Activated T-helper 17 cell treated with anti-CD3 and anti-CD28 coated beads, Interleukin-2, amount 50 U/mL, for 72 hours (primary cell): ENCODE measurements at regions not wholly inside any gene's neighbourhood (a gene's known extent, or its start where the extent isn't known, plus 50 kb on each side); places are given as distances from the start of the nearest gene placed in this dataset.
"Not testable (repeated sequence)": the region's sequence is repeated elsewhere in the genome, so short reads cannot be mapped to it uniquely, and the experiment has no call there.

ENCODE experiments used
- ATAC-seq: fragments of 150-1000 bp; cut with Tn5 transposase; replicated peaks from 2 replicates; pipeline ENCODE4 v1.10.0; 2021; ENCODE audit warnings: mild to moderate bottlenecking, moderate library complexity
- H3K27ac Mint-ChIP-seq: one replicate; pipeline ENCODE4 v1.8.0; 2022; ENCODE audit warnings: mixed read lengths
- H3K27me3 Mint-ChIP-seq: one replicate; pipeline ENCODE4 v1.8.0; 2022; ENCODE audit warnings: mixed read lengths
- H3K36me3 Mint-ChIP-seq: one replicate; pipeline ENCODE4 v1.8.0; 2022; ENCODE audit warnings: low read depth, mild to moderate bottlenecking, mixed read lengths
- H3K4me1 Mint-ChIP-seq: one replicate; pipeline ENCODE4 v1.8.0; 2022; ENCODE audit warnings: mixed read lengths
- H3K4me3 Mint-ChIP-seq: one replicate; pipeline ENCODE4 v1.8.0; 2022; ENCODE audit warnings: mild to moderate bottlenecking, mixed read lengths
- H3K9me3 Mint-ChIP-seq: one replicate; pipeline ENCODE4 v1.8.0; 2022; ENCODE audit warnings: mixed read lengths

- H3K4me1 Mint-ChIP-seq: no peaks in the 10 kb centered on the region
- no peak for ATAC-seq
- H3K36me3 Mint-ChIP-seq: no peaks in the 10 kb centered on the region
- H3K4me3 Mint-ChIP-seq: no peak overlapping the region
- H3K27me3 Mint-ChIP-seq: no peaks in the 10 kb centered on the region
- H3K9me3 Mint-ChIP-seq: no peaks in the 10 kb centered on the region
- H3K27ac Mint-ChIP-seq: no peak overlapping the region
Observed at GRCh38 chr13:74561155-74561554, 427.0 kb upstream of the KLF12 start.

- no peak for ATAC-seq
- Mint-ChIP-seq H3K4me1 (no peaks in the 10 kb centered on the region), H3K4me3 (no peak overlapping the region), H3K36me3 (no peaks in the 10 kb centered on the region), H3K27me3 (no peaks in the 10 kb centered on the region), H3K9me3 (no peaks in the 10 kb centered on the region), H3K27ac (no peak overlapping the region)
Observed at GRCh38 chr13:74560325-74560724, 426.1 kb upstream of the KLF12 start.

GRCh38 chr13:74557870-74558269 is 423.7 kb upstream of the KLF12 start:
- H3K4me3 Mint-ChIP-seq: no peak overlapping the region
- H3K27ac Mint-ChIP-seq: no peak overlapping the region
- H3K36me3 Mint-ChIP-seq: no peaks in the 10 kb centered on the region
- H3K27me3 Mint-ChIP-seq: no peaks in the 10 kb centered on the region
- H3K4me1 Mint-ChIP-seq: no peaks in the 10 kb centered on the region
- no peaks in the 10 kb centered on the region for H3K9me3 Mint-ChIP-seq
- no peak for ATAC-seq

GRCh38 chr13:74555651-74556420 is 421.6 kb upstream of the KLF12 start:
- H3K9me3 Mint-ChIP-seq: no peaks in the 10 kb centered on the region
- ATAC-seq: no peak
- H3K4me3 Mint-ChIP-seq: no peak overlapping the region
- no peak overlapping the region for H3K27ac Mint-ChIP-seq
- no peaks in the 10 kb centered on the region for H3K36me3 Mint-ChIP-seq
- H3K27me3 Mint-ChIP-seq: no peaks in the 10 kb centered on the region
- no peaks in the 10 kb centered on the region for H3K4me1 Mint-ChIP-seq

- Mint-ChIP-seq H3K27ac (no peak overlapping the region), H3K9me3 (no peaks in the 10 kb centered on the region), H3K4me3 (no peak overlapping the region), H3K36me3 (no peaks in the 10 kb centered on the region), H3K4me1 (peaks cover under 1% of the 10 kb centered on the region), H3K27me3 (no peaks in the 10 kb centered on the region)
- no peak for ATAC-seq
Observed at GRCh38 chr13:74555276-74555625, 421.0 kb upstream of the KLF12 start.

- H3K27ac Mint-ChIP-seq: no peak overlapping the region
- H3K4me3 Mint-ChIP-seq: no peak overlapping the region
- H3K36me3 Mint-ChIP-seq: no peaks in the 10 kb centered on the region
- no peaks in the 10 kb centered on the region for H3K9me3 Mint-ChIP-seq
- H3K27me3 Mint-ChIP-seq: no peaks in the 10 kb centered on the region
- peaks cover 6% of the 10 kb centered on the region for H3K4me1 Mint-ChIP-seq
- no peak for ATAC-seq
Observed at GRCh38 chr13:74554569-74555275, 420.5 kb upstream of the KLF12 start.

- no peak overlapping the region for H3K4me3 Mint-ChIP-seq
- peak; percentile 83 for ATAC-seq
- H3K27me3 Mint-ChIP-seq: no peaks in the 10 kb centered on the region
- no peaks in the 10 kb centered on the region for H3K9me3 Mint-ChIP-seq
- H3K36me3 Mint-ChIP-seq: no peaks in the 10 kb centered on the region
- H3K27ac Mint-ChIP-seq: no peak overlapping the region
- H3K4me1 Mint-ChIP-seq: peaks cover 6% of the 10 kb centered on the region
Observed at GRCh38 chr13:74550039-74550438, 415.8 kb upstream of the KLF12 start.

- ATAC-seq, H3K9me3 Mint-ChIP-seq, H3K4me3 Mint-ChIP-seq, H3K36me3 Mint-ChIP-seq, H3K27me3 Mint-ChIP-seq, H3K4me1 Mint-ChIP-seq, H3K27ac Mint-ChIP-seq: not testable (repeated sequence)
Observed at GRCh38 chr13:74536649-74537048, 402.4 kb upstream of the KLF12 start.

- no peak overlapping the region for H3K4me3 Mint-ChIP-seq
- no peaks in the 10 kb centered on the region for H3K4me1 Mint-ChIP-seq
- ATAC-seq: no peak
- H3K27me3 Mint-ChIP-seq: peaks cover 1% of the 10 kb centered on the region
- no peak overlapping the region for H3K27ac Mint-ChIP-seq
- no peaks in the 10 kb centered on the region for H3K9me3 Mint-ChIP-seq
- H3K36me3 Mint-ChIP-seq: no peaks in the 10 kb centered on the region
Observed at GRCh38 chr13:74533226-74533625, 399.0 kb upstream of the KLF12 start.

- no peaks in the 10 kb centered on the region for H3K9me3 Mint-ChIP-seq
- H3K27ac Mint-ChIP-seq: no peak overlapping the region
- peaks cover 9% of the 10 kb centered on the region for H3K27me3 Mint-ChIP-seq
- no peaks in the 10 kb centered on the region for H3K4me1 Mint-ChIP-seq
- no peaks in the 10 kb centered on the region for H3K36me3 Mint-ChIP-seq
- ATAC-seq: no peak
- H3K4me3 Mint-ChIP-seq: no peak overlapping the region
Observed at GRCh38 chr13:74530011-74530410, 395.8 kb upstream of the KLF12 start.

- no peak for ATAC-seq
- H3K27ac Mint-ChIP-seq: no peak overlapping the region
- no peaks in the 10 kb centered on the region for H3K4me1 Mint-ChIP-seq
- no peaks in the 10 kb centered on the region for H3K36me3 Mint-ChIP-seq
- no peaks in the 10 kb centered on the region for H3K9me3 Mint-ChIP-seq
- H3K27me3 Mint-ChIP-seq: peaks cover 9% of the 10 kb centered on the region
- H3K4me3 Mint-ChIP-seq: no peak overlapping the region
Observed at GRCh38 chr13:74528734-74529513, 394.7 kb upstream of the KLF12 start.

GRCh38 chr13:74523057-74523456 is 388.9 kb upstream of the KLF12 start:
- Mint-ChIP-seq H3K27me3 (peaks cover 6% of the 10 kb centered on the region), H3K4me1 (no peaks in the 10 kb centered on the region)

GRCh38 chr13:74511523-74511922 is 377.3 kb upstream of the KLF12 start:
- no peaks in the 10 kb centered on the region for H3K4me1 Mint-ChIP-seq
- H3K4me3 Mint-ChIP-seq: no peak overlapping the region
- ATAC-seq: no peak
- peaks cover 6% of the 10 kb centered on the region for H3K9me3 Mint-ChIP-seq
- peaks cover 16% of the 10 kb centered on the region for H3K27me3 Mint-ChIP-seq
- H3K27ac Mint-ChIP-seq: no peak overlapping the region
- no peaks in the 10 kb centered on the region for H3K36me3 Mint-ChIP-seq

More at GRCh38 chr13:74523057-74523456, 388.9 kb upstream of the KLF12 start:
- Mint-ChIP-seq H3K27ac (no peak overlapping the region), H3K4me3 (no peak overlapping the region), H3K36me3 (no peaks in the 10 kb centered on the region), H3K9me3 (no peaks in the 10 kb centered on the region)
- ATAC-seq: no peak

- Mint-ChIP-seq H3K36me3 (no peaks in the 10 kb centered on the region), H3K27ac (no peak overlapping the region), H3K9me3 (no peaks in the 10 kb centered on the region), H3K27me3 (peaks cover 7% of the 10 kb centered on the region), H3K4me1 (no peaks in the 10 kb centered on the region), H3K4me3 (no peak overlapping the region)
- ATAC-seq: no peak
Observed at GRCh38 chr13:74487091-74487722, 353.0 kb upstream of the KLF12 start.
